RWPE1 (cell line): ENCODE measurements at regions not wholly inside any gene's neighbourhood (a gene's known extent, or its start where the extent isn't known, plus 50 kb on each side); places are given as distances from the start of the nearest gene placed in this dataset.

Experiments
- CTCF ChIA-PET: fragments of 350-600 bp; sonication (Branson Sonifier 250); formaldehyde crosslinking; extraction: SDS; loops from one replicate; lab custom pipeline; 2021; lab: Yijun Ruan, JAX
- POLR2A ChIA-PET: fragments of 400-600 bp; formaldehyde crosslinking; extraction: SDS; loops from one replicate; lab custom pipeline; 2020; ENCODE audit warnings: antibody characterized with exemption; ENCODE audit not compliant: low non-redundant PET; lab: Yijun Ruan, JAX
- DNase-seq: peaks from one replicate; pipeline ENCODE4 v3.0.0; 2012; ENCODE audit warnings: low spot score
- H3K27ac ChIP-seq: fragments of 450-650 bp; 2 replicates; pipeline ENCODE4 v1.5.1; 2017
- TF ChIP-seq, protein P1 (sequence below): fragments of 450-650 bp; conservative IDR thresholded peaks from 2 replicates; pipeline ENCODE4 v1.5.1; 2017; ENCODE audit warnings: low read depth, mild to moderate bottlenecking

DNA sequence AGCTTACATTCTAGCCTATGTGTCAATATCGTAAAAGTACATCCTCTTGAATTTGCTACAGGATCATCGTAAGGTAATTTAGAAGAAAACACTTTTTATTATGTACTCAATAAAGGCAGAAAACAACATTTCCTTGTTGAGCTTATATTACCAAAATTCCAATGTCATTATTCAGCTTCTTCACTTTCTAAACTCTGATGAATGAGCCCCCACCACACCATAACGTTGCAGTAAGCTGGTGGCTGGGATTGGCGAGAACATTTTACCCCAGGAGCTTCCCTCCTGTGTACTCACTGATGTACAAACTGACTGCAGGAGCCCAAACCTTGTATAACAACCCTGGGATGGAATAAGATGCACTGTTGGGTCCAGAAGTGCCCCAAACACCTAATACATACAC is 238.1 kb upstream of the MARCKS start:
- TF ChIP-seq, protein P1, sequence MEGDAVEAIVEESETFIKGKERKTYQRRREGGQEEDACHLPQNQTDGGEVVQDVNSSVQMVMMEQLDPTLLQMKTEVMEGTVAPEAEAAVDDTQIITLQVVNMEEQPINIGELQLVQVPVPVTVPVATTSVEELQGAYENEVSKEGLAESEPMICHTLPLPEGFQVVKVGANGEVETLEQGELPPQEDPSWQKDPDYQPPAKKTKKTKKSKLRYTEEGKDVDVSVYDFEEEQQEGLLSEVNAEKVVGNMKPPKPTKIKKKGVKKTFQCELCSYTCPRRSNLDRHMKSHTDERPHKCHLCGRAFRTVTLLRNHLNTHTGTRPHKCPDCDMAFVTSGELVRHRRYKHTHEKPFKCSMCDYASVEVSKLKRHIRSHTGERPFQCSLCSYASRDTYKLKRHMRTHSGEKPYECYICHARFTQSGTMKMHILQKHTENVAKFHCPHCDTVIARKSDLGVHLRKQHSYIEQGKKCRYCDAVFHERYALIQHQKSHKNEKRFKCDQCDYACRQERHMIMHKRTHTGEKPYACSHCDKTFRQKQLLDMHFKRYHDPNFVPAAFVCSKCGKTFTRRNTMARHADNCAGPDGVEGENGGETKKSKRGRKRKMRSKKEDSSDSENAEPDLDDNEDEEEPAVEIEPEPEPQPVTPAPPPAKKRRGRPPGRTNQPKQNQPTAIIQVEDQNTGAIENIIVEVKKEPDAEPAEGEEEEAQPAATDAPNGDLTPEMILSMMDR = no peak
- no peak overlapping the region for H3K27ac ChIP-seq
- no peak for DNase-seq
- POLR2A ChIA-PET = no interaction called here
- CTCF ChIA-PET = interaction anchor here (1.8 kb wide), 1 partner anchor 240 kb away, joined by 5 read pairs; no protein-coding TSS in a partner anchor

DNA sequence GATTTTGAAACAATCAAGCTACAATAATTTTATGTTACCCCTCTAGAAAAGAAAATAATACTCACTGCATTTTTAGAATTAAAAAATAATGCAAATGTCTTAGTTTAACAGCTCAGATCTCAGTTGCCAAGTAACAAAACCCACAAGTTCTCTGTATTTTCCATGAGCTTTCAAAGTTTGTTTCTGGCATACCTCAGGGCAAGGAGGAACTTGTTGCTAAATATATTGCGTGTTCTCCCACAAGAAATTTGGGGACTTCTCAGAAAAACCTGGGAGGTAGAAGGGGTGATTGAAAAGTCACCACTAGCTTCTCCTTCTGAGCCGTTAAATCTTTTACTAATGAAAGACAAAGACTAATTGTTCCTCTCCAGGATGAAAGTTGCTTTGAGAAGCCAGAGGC is 236.8 kb upstream of the MARCKS start:
- CTCF ChIA-PET = interaction anchor here (0.6 to 1.6 kb wide), 2 partner anchors 239 to 280 kb away, joined by 4 to 5 read pairs; no protein-coding TSS in a partner anchor

DNA sequence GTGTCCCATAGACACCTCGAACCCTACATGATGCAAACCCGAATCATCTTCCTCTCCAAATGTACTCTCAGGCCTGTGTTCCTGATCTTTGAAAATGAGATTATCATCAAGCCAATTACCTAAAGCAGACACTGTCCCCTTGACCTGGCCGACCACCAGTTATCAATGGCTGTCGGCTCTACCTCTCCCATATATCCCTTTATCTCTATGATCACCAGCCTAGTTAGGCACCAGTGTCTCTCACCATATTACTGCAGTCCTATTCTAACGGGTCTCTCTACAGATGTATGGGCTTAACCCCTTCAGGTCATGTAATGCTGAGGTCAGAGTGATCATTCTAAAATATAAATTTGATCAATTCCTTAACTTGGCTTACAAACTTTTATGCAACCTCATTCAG is 234.9 kb upstream of the MARCKS start:
- POLR2A ChIA-PET = no interaction called here
- no peak for DNase-seq
- TF ChIP-seq, protein P1 = no peak
- H3K27ac ChIP-seq = no peak overlapping the region
- CTCF ChIA-PET = no interaction called here

More for the DNA sequence above, 236.8 kb upstream of the MARCKS start:
- no peak for DNase-seq
- TF ChIP-seq, protein P1 = no peak
- H3K27ac ChIP-seq = no peak overlapping the region
- POLR2A ChIA-PET = no interaction called here

GRCh38 chr6:113623129-113623528 is 234.0 kb upstream of the MARCKS start:
- DNase-seq = no peak
- H3K27ac ChIP-seq = no peak overlapping the region
- POLR2A ChIA-PET = interaction anchor here (0.6 kb wide), 1 partner anchor 65 kb away, joined by 5 read pairs; no protein-coding TSS in a partner anchor
- CTCF ChIA-PET = no interaction called here
- TF ChIP-seq, protein P1 = no peak

GRCh38 chr6:113625850-113626249 is 231.3 kb upstream of the MARCKS start:
- no peak for DNase-seq
- TF ChIP-seq, protein P1 = no peak
- H3K27ac ChIP-seq = no peak overlapping the region
- CTCF ChIA-PET = no interaction called here
- POLR2A ChIA-PET = no interaction called here

GRCh38 chr6:113626475-113626874 is 230.7 kb upstream of the MARCKS start:
- TF ChIP-seq, protein P1 = no peak
- POLR2A ChIA-PET = no interaction called here
- no peak for DNase-seq
- CTCF ChIA-PET = interaction anchor here (0.6 kb wide), 1 partner anchor 134 kb away, joined by 4 read pairs; no protein-coding TSS in a partner anchor
- no peak overlapping the region for H3K27ac ChIP-seq
